Thoracic aorta (tissue), 2 donors: ENCODE measurements at regions not wholly inside any gene's neighbourhood (a gene's known extent, or its start where the extent isn't known, plus 50 kb on each side); places are given as distances from the start of the nearest gene placed in this dataset.

Source experiments
- ATAC-seq: fragments of 150-250 bp; one replicate; pipeline ENCODE4 v1.8.0; 2017; ENCODE audit warnings: low read depth; ENCODE audit not compliant: insufficient number of reproducible peaks, low FRiP score
- DNase-seq: peaks from one replicate; pipeline ENCODE4 v3.0.0-alpha.2; 2020; ENCODE audit warnings: low spot score
- H3K27ac ChIP-seq, 2 donors: fragments of 200-600 bp; sonication (generic); 1 replicate in 1 of 2; 2 replicates in 1 of 2; pipeline ENCODE4 v1.5.1; 2016; ENCODE audit warnings: mild to moderate bottlenecking in 2 of 2, moderate library complexity in 2 of 2
- H3K27me3 ChIP-seq: fragments of 200-600 bp; sonication (generic); replicated peaks from 2 replicates; pipeline ENCODE4 v1.6.0; 2016; ENCODE audit warnings: mild to moderate bottlenecking; ENCODE audit not compliant: insufficient read depth
- H3K36me3 ChIP-seq: fragments of 200-600 bp; sonication (generic); one replicate; pipeline ENCODE4 v1.5.1; 2016
- H3K4me1 ChIP-seq, 2 donors: fragments of 200-600 bp; sonication (generic); 1 replicate in 1 of 2; 2 replicates in 1 of 2; pipeline versions ENCODE4 v1.5.1 to v1.6.0; 2016; ENCODE audit warnings: low read depth in 2 of 2, mild to moderate bottlenecking in 1 of 2; ENCODE audit not compliant: control insufficient read depth in 1 of 2
- H3K4me3 ChIP-seq: fragments of 200-600 bp; sonication (generic); 2 replicates; pipeline ENCODE4 v1.5.1; 2016; ENCODE audit warnings: mild to moderate bottlenecking
- H3K9me3 ChIP-seq: fragments of 200-600 bp; sonication (generic); 2 replicates; pipeline ENCODE4 v1.5.1; 2016
- CTCF ChIP-seq: fragments of 200-600 bp; sonication (generic); IDR thresholded peaks from one replicate; pipeline ENCODE4 v1.5.1; 2019; ENCODE audit warnings: antibody characterized with exemption

- no peak for TF ChIP-seq CTCF
- H3K4me1 ChIP-seq: no peaks in the 10 kb centered on the region
- no peak overlapping the region for H3K4me3 ChIP-seq
- no peaks in the 10 kb centered on the region for H3K27me3 ChIP-seq
- H3K9me3 ChIP-seq: no peaks in the 10 kb centered on the region
- no peaks in the 10 kb centered on the region for H3K36me3 ChIP-seq
- no peak for DNase-seq
- no peak overlapping the region for H3K27ac ChIP-seq
- ATAC-seq: no peak
Measured at GRCh38 chr17:14458724-14459123, 157.8 kb downstream of the HS3ST3B1 start.

- Histone ChIP-seq H3K4me3 (no peak overlapping the region), H3K27ac (no peak overlapping the region), H3K27me3 (no peaks in the 10 kb centered on the region), H3K36me3 (no peaks in the 10 kb centered on the region), H3K4me1 (no peaks in the 10 kb centered on the region), H3K9me3 (no peaks in the 10 kb centered on the region)
- no peak for TF ChIP-seq CTCF
- DNase-seq (no peak), ATAC-seq (no peak)
Measured at GRCh38 chr17:14454746-14455145, 153.9 kb downstream of the HS3ST3B1 start.

GRCh38 chr17:14452856-14453255 is 152.0 kb downstream of the HS3ST3B1 start:
- no peaks in the 10 kb centered on the region for H3K36me3 ChIP-seq

GRCh38 chr17:14451729-14452191 is 150.9 kb downstream of the HS3ST3B1 start:
- ATAC-seq: no peak
- H3K27ac ChIP-seq: no peak overlapping the region
- no peaks in the 10 kb centered on the region for H3K36me3 ChIP-seq
- H3K27me3 ChIP-seq: no peaks in the 10 kb centered on the region
- H3K4me3 ChIP-seq: no peak overlapping the region
- DNase-seq: no peak
- TF ChIP-seq CTCF: no peak
- no peaks in the 10 kb centered on the region for H3K4me1 ChIP-seq
- H3K9me3 ChIP-seq: no peaks in the 10 kb centered on the region

More at GRCh38 chr17:14452856-14453255, 152.0 kb downstream of the HS3ST3B1 start:
- no peak for ATAC-seq
- Histone ChIP-seq H3K4me1 (no peaks in the 10 kb centered on the region), H3K27me3 (no peaks in the 10 kb centered on the region), H3K4me3 (no peak overlapping the region), H3K9me3 (no peaks in the 10 kb centered on the region), H3K27ac (no peak overlapping the region)
- DNase-seq: no peak
- no peak for TF ChIP-seq CTCF

- Histone ChIP-seq H3K4me3 (no peak overlapping the region), H3K27ac (no peak overlapping the region), H3K27me3 (no peaks in the 10 kb centered on the region), H3K4me1 (no peaks in the 10 kb centered on the region), H3K36me3 (no peaks in the 10 kb centered on the region), H3K9me3 (no peaks in the 10 kb centered on the region)
- ATAC-seq: no peak
- no peak for DNase-seq
- TF ChIP-seq CTCF: no peak
Measured at GRCh38 chr17:14448818-14449217, 147.9 kb downstream of the HS3ST3B1 start.
